H1 (cell line): ENCODE measurements at regions not wholly inside any gene's neighbourhood (a gene's known extent, or its start where the extent isn't known, plus 50 kb on each side); places are given as distances from the start of the nearest gene placed in this dataset.

Experiments used
- CTCF ChIA-PET: fragments of 300-600 bp; sonication (Branson Sonifier 250); formaldehyde crosslinking; loops from one replicate; lab custom pipeline; 2021; ENCODE audit not compliant: partially characterized antibody; lab: Charles Lee
- POLR2A ChIA-PET: fragments of 300-600 bp; sonication (Branson Sonifier 250); formaldehyde crosslinking; loops from one replicate; lab custom pipeline; 2021; ENCODE audit warnings: inconsistent platforms; ENCODE audit not compliant: partially characterized antibody; lab: Charles Lee
- DNase-seq, 2 experiments: peaks; one replicate each; pipeline versions ENCODE4 v3.0.0 to v3.0.0-alpha.2; 2010 to 2022; ENCODE audit warnings: low spot score in 2 of 2, low read depth in 1 of 2, mixed read lengths in 1 of 2
- FAIRE-seq: peaks from 2 replicates; lab custom pipeline; 2011; peaks lifted over from hg19 to GRCh38; lab: Jason Lieb, UNC
- H2AFZ ChIP-seq: 2 replicates; pipeline ENCODE4 v1.8.1; 2012; ENCODE audit warnings: low read length, inconsistent platforms
- H2AK5ac ChIP-seq: 2 replicates; pipeline ENCODE4 v1.6.1; 2013; ENCODE audit warnings: low read depth, low read length
- H2BK120ac ChIP-seq: replicated peaks from 2 replicates; pipeline ENCODE3; 2013; ENCODE audit warnings: low read depth, low read length, inconsistent platforms
- H2BK12ac ChIP-seq: 2 replicates; pipeline ENCODE4 v1.6.1; 2013; ENCODE audit warnings: low read depth, low read length
- H2BK15ac ChIP-seq: 2 replicates; pipeline ENCODE4 v1.6.1; 2013; ENCODE audit warnings: low read length
- H2BK20ac ChIP-seq: 2 replicates; pipeline ENCODE4 v1.6.1; 2013; ENCODE audit warnings: low read length
- H2BK5ac ChIP-seq: 2 replicates; pipeline ENCODE4 v1.6.1; 2013; ENCODE audit warnings: low read depth, low read length
- H3K14ac ChIP-seq: 2 replicates; pipeline ENCODE4 v1.6.1; 2013; ENCODE audit warnings: inconsistent platforms; ENCODE audit not compliant: insufficient read length
- H3K18ac ChIP-seq: 2 replicates; pipeline ENCODE4 v1.6.1; 2013; ENCODE audit warnings: low read length; ENCODE audit errors: extremely low read depth
- H3K23ac ChIP-seq: 2 replicates; pipeline ENCODE4 v1.6.1; 2013; ENCODE audit warnings: inconsistent platforms; ENCODE audit not compliant: insufficient read length
- H3K23me2 ChIP-seq: 2 replicates; pipeline ENCODE4 v1.6.1; 2013; ENCODE audit warnings: low read depth, low read length
- H3K27ac ChIP-seq: 2 replicates; pipeline ENCODE4 v1.6.1; 2011; ENCODE audit warnings: low read depth, low read length, inconsistent platforms
- H3K27me3 ChIP-seq, 4 experiments: replicated peaks in 1 of 4; 1 replicate in 1 of 4; 2 replicates in 3 of 4; pipeline versions ENCODE4 v1.6.1 to v1.8.1; 2011 to 2013; ENCODE audit warnings: low read length in 3 of 4, mild to moderate bottlenecking in 3 of 4, inconsistent platforms in 2 of 4, mixed read lengths in 2 of 4, moderate library complexity in 1 of 4; ENCODE audit not compliant: control insufficient read depth in 3 of 4, insufficient read depth in 3 of 4; ENCODE audit errors: extremely low read depth in 1 of 4
- H3K36me3 ChIP-seq, 4 experiments: 2 replicates each; pipeline versions ENCODE4 v1.6.1 to v1.8.1; 2011 to 2013; ENCODE audit warnings: mild to moderate bottlenecking in 4 of 4, low read length in 3 of 4, moderate library complexity in 2 of 4, control low read depth in 1 of 4, inconsistent platforms in 1 of 4; ENCODE audit not compliant: insufficient read depth in 4 of 4, control insufficient read depth in 2 of 4
- H3K4ac ChIP-seq: replicated peaks from 2 replicates; pipeline ENCODE3; 2013; ENCODE audit warnings: low read length, low read depth, mixed read lengths, inconsistent platforms; ENCODE audit not compliant: insufficient read length
- H3K4me1 ChIP-seq, 4 experiments: replicated peaks in 1 of 4; 1 replicate in 1 of 4; 2 replicates in 3 of 4; pipeline versions ENCODE4 v1.6.1 to v1.8.1; 2011 to 2013; ENCODE audit warnings: low read length in 3 of 4, inconsistent platforms in 2 of 4, mixed read lengths in 1 of 4; ENCODE audit not compliant: insufficient read depth in 4 of 4, control insufficient read depth in 3 of 4
- H3K4me2 ChIP-seq, 2 experiments: 2 replicates each; pipeline versions ENCODE4 v1.6.1 to v1.8.1; 2011 to 2013; ENCODE audit warnings: low read depth in 2 of 2, low read length in 2 of 2, control low read depth in 1 of 2, inconsistent platforms in 1 of 2, mild to moderate bottlenecking in 1 of 2; ENCODE audit not compliant: insufficient read depth in 1 of 2
- H3K4me3 ChIP-seq, 4 experiments: fragments of 200-600, 300-600 bp in 1 of 4; sonication (generic), shearing (Covaris generic), sonication (Bioruptor Twin) in 1 of 4; 2 replicates each; pipeline versions ENCODE4 v1.5.1 to v1.8.1; 2011 to 2016; ENCODE audit warnings: low read length in 4 of 4, low read depth in 3 of 4, control low read depth in 2 of 4, inconsistent platforms in 2 of 4, mild to moderate bottlenecking in 2 of 4, mixed read lengths in 1 of 4, moderate library complexity in 1 of 4; ENCODE audit not compliant: insufficient read depth in 2 of 4; ENCODE audit errors: extremely low read depth in 1 of 4
- H3K56ac ChIP-seq: replicated peaks from 2 replicates; pipeline ENCODE3; 2013; ENCODE audit warnings: low read depth, mild to moderate bottlenecking, mixed read lengths, low read length, inconsistent platforms; ENCODE audit not compliant: insufficient read length
- H3K79me1 ChIP-seq: 2 replicates; pipeline ENCODE4 v1.6.1; 2013; ENCODE audit warnings: low read depth, low read length, control low read depth
- H3K79me2 ChIP-seq, 2 experiments: 2 replicates each; pipeline versions ENCODE4 v1.6.1 to v1.8.1; 2012 to 2013; ENCODE audit warnings: low read length in 2 of 2, mild to moderate bottlenecking in 2 of 2, inconsistent platforms in 1 of 2; ENCODE audit not compliant: insufficient read depth in 2 of 2, control insufficient read depth in 1 of 2
- H3K9ac ChIP-seq, 4 experiments: replicated peaks in 1 of 4; 1 replicate in 1 of 4; 2 replicates in 3 of 4; pipeline versions ENCODE4 v1.6.1 to v1.8.1; 2011 to 2013; ENCODE audit warnings: low read depth in 3 of 4, low read length in 3 of 4, control low read depth in 2 of 4, mild to moderate bottlenecking in 2 of 4, moderate library complexity in 2 of 4, inconsistent platforms in 1 of 4; ENCODE audit errors: extremely low read depth in 1 of 4
- H3K9me3 ChIP-seq, 2 experiments: 2 replicates each; pipeline versions ENCODE4 v1.6.1 to v1.8.1; 2012 to 2013; ENCODE audit warnings: mild to moderate bottlenecking in 2 of 2, moderate library complexity in 2 of 2, control low read depth in 1 of 2, inconsistent platforms in 1 of 2, low read depth in 1 of 2, low read length in 1 of 2, mixed read lengths in 1 of 2; ENCODE audit not compliant: insufficient read depth in 2 of 2
- H4K20me1 ChIP-seq, 2 experiments: replicated peaks in 1 of 2; 2 replicates each; pipeline versions ENCODE3 to v1.8.1; 2011 to 2013; ENCODE audit warnings: inconsistent platforms in 2 of 2, low read length in 2 of 2, mild to moderate bottlenecking in 1 of 2; ENCODE audit not compliant: insufficient read depth in 2 of 2, control insufficient read depth in 1 of 2
- H4K5ac ChIP-seq: 2 replicates; pipeline ENCODE4 v1.6.1; 2013; ENCODE audit warnings: low read length, low read depth, mixed read lengths, inconsistent platforms; ENCODE audit not compliant: insufficient read length
- H4K8ac ChIP-seq: 2 replicates; pipeline ENCODE4 v1.8.0; 2013; ENCODE audit warnings: mild to moderate bottlenecking, moderate library complexity, low read length, inconsistent platforms; ENCODE audit not compliant: insufficient read depth; ENCODE audit errors: extremely low read depth
- H4K91ac ChIP-seq: replicated peaks from 2 replicates; pipeline ENCODE3; 2013; ENCODE audit warnings: low read length, mixed read lengths, inconsistent platforms; ENCODE audit not compliant: insufficient read length
- CBX5 ChIP-seq: fragments of 300-800, 300-1000 bp; sonication (generic); IDR thresholded peaks from 2 replicates; pipeline ENCODE4 v1.7.1; 2016; ENCODE audit warnings: antibody characterized with exemption, low read length, low read depth
- EGR1 ChIP-seq: IDR thresholded peaks from 2 replicates; pipeline ENCODE4 v1.6.1; 2011; ENCODE audit warnings: low read depth, low read length, borderline replicate concordance
- FOSL1 ChIP-seq: IDR thresholded peaks from 2 replicates; pipeline ENCODE4 v1.6.1; 2011; ENCODE audit warnings: mild to moderate bottlenecking, low read depth, low read length, moderate library complexity; ENCODE audit not compliant: insufficient read depth
- JUN ChIP-seq: IDR thresholded peaks from 2 replicates; pipeline ENCODE4 v1.6.1; 2011; ENCODE audit warnings: low read depth, mild to moderate bottlenecking, improper control_type of control experiment, low read length
- KDM5A ChIP-seq: fragments of 200-600 bp; IDR thresholded peaks from 2 replicates; pipeline ENCODE4 v1.7.1; 2012; ENCODE audit warnings: mild to moderate bottlenecking, low read length, inconsistent platforms, mixed read lengths
- RAD21 ChIP-seq, 2 experiments: IDR thresholded peaks in 1 of 2; conservative IDR thresholded peaks in 1 of 2; 2 replicates each; pipeline ENCODE4 v1.6.1; 2011; ENCODE audit warnings: low read depth in 2 of 2, low read length in 2 of 2, improper control_type of control experiment in 1 of 2, inconsistent platforms in 1 of 2, mild to moderate bottlenecking in 1 of 2, moderate library complexity in 1 of 2
- RBBP5 ChIP-seq: IDR thresholded peaks from 2 replicates; pipeline ENCODE4 v1.7.1; 2012; ENCODE audit warnings: low read depth, mild to moderate bottlenecking, inconsistent platforms, low read length, moderate library complexity, borderline replicate concordance
- RNF2 ChIP-seq: fragments of 200-900, 300-1000 bp; sonication (generic); IDR thresholded peaks from 2 replicates; pipeline ENCODE4 v1.7.1; 2016; ENCODE audit warnings: borderline replicate concordance, low read depth, mild to moderate bottlenecking, antibody characterized with exemption, low read length; ENCODE audit not compliant: poor library complexity, severe bottlenecking; ENCODE audit errors: missing control alignments
- SAP30 ChIP-seq: fragments of 300-600 bp; sonication (generic); IDR thresholded peaks from 2 replicates; pipeline ENCODE4 v1.7.1; 2012; ENCODE audit warnings: low read length, moderate library complexity, mild to moderate bottlenecking, inconsistent platforms; ENCODE audit not compliant: insufficient read depth, insufficient replicate concordance
- SIRT6 ChIP-seq: IDR thresholded peaks from one replicate; pipeline ENCODE4 v1.7.1; 2012; ENCODE audit warnings: low read length, inconsistent platforms
- SP1 ChIP-seq: IDR thresholded peaks from 2 replicates; pipeline ENCODE4 v1.6.1; 2011; ENCODE audit warnings: low read depth, low read length
- SP4 ChIP-seq: IDR thresholded peaks from 2 replicates; pipeline ENCODE4 v1.6.1; 2012; ENCODE audit warnings: low read length, inconsistent platforms
- SRF ChIP-seq: IDR thresholded peaks from 2 replicates; pipeline ENCODE4 v1.6.1; 2011; ENCODE audit warnings: mild to moderate bottlenecking, low read depth, low read length, moderate library complexity
- TAF1 ChIP-seq: IDR thresholded peaks from 2 replicates; pipeline ENCODE4 v1.6.1; 2011; ENCODE audit warnings: mild to moderate bottlenecking, low read depth, low read length
- WGBS, 2 experiments: shearing (Covaris generic) in 1 of 2; methylation state at CpG; one replicate each; pipeline versions ENCODE4 v1.1.6 to v1.1.7; 2013 to 2015; ENCODE audit warnings: low lambda C conversion rate in 2 of 2, mixed read lengths in 2 of 2, inconsistent platforms in 1 of 2, low coverage in 1 of 2, missing lambda C conversion rate in 1 of 2; ENCODE audit not compliant: insufficient replicate concordance in 2 of 2, insufficient coverage in 1 of 2, insufficient read length in 1 of 2; ENCODE audit errors: extremely low coverage in 1 of 2, missing lambda C conversion rate in 1 of 2; 5-methylcytosine and 5-hydroxymethylcytosine counted together

GRCh38 chr17:34493917-34494316 lies 85.5 kb upstream of the TMEM132E start:
- no peak overlapping the region for H3K4ac ChIP-seq
- ChIA-PET POLR2A (no interaction called here), CTCF (interaction anchor here (0.8 to 2.4 kb wide), 10 partner anchors 9 to 77 kb away, joined by 3 to 10 read pairs (median 4); no protein-coding TSS in a partner anchor)
- peaks cover 0 to 2% of the 10 kb centered on the region in 2 experiments for H4K20me1 ChIP-seq
- WGBS, 2 experiments: 97% methylated on average over 3 of the region's 3 CpGs; no CpG with 5 or more reads in 1 of the 2 experiments
- no peak overlapping the region for H3K4me3 ChIP-seq
- H2BK12ac ChIP-seq: no peak overlapping the region
- H4K8ac ChIP-seq: no peak overlapping the region
- no peaks in the 10 kb centered on the region; a peak in 2 of 7 replicates for H3K27me3 ChIP-seq
- H4K5ac ChIP-seq: no peak overlapping the region
- FAIRE-seq (no peak), DNase-seq (no peak)
- no peaks in the 10 kb centered on the region for H3K79me2 ChIP-seq
- no peak overlapping the region for H3K23ac ChIP-seq
- no peak overlapping the region for H2AK5ac ChIP-seq
- TF ChIP-seq CBX5 (no peak), SAP30 (no peak), FOSL1 (no peak), SRF (no peak), SP4 (no peak), JUN (no peak), EGR1 (no peak), SIRT6 (no peak), RAD21 (IDR thresholded peaks at IDR 0.05 in 1 of 2, conservative IDR thresholded peaks at IDR 0.05 in 1 of 2; ENCODE audit: low read depth in 2 of 2, low read length in 2 of 2) (no peak), KDM5A (no peak), RNF2 (no peak), TAF1 (no peak), RBBP5 (no peak), SP1 (no peak)
- H3K23me2 ChIP-seq: no peaks in the 10 kb centered on the region
- no peaks in the 10 kb centered on the region for H3K9me3 ChIP-seq
- H3K4me2 ChIP-seq: no peak overlapping the region
- H3K9ac ChIP-seq: no peak overlapping the region
- no peaks in the 10 kb centered on the region for H3K79me1 ChIP-seq
- no peaks in the 10 kb centered on the region for H3K4me1 ChIP-seq
- no peak overlapping the region for H3K18ac ChIP-seq
- no peak overlapping the region for H3K56ac ChIP-seq
- H2BK20ac ChIP-seq: no peak overlapping the region
- H2AFZ ChIP-seq: no peak overlapping the region
- H2BK15ac ChIP-seq: no peak overlapping the region
- no peak overlapping the region for H4K91ac ChIP-seq
- H2BK5ac ChIP-seq: no peak overlapping the region
- no peak overlapping the region for H3K14ac ChIP-seq
- no peak overlapping the region for H3K27ac ChIP-seq
- H2BK120ac ChIP-seq: no peak overlapping the region
- no peaks in the 10 kb centered on the region for H3K36me3 ChIP-seq
